Dedifferentiated amniotic fluid mesenchymal stem cell (primary cell): ENCODE measurements at regions not wholly inside any gene's neighbourhood (a gene's known extent, or its start where the extent isn't known, plus 50 kb on each side); places are given as distances from the start of the nearest gene placed in this dataset.
"Not testable (repeated sequence)": the region's sequence is repeated elsewhere in the genome, so short reads cannot be mapped to it uniquely, and the experiment has no call there.

ENCODE experiments used
- DNase-seq: peaks from one replicate; pipeline ENCODE4 v3.0.0-alpha.2; 2016; ENCODE audit errors: extremely low spot score

GRCh38 chr11:100409267-100409666, 277.8 kb upstream of the ARHGAP42 start:
- not testable (repeated sequence) for DNase-seq

DNA sequence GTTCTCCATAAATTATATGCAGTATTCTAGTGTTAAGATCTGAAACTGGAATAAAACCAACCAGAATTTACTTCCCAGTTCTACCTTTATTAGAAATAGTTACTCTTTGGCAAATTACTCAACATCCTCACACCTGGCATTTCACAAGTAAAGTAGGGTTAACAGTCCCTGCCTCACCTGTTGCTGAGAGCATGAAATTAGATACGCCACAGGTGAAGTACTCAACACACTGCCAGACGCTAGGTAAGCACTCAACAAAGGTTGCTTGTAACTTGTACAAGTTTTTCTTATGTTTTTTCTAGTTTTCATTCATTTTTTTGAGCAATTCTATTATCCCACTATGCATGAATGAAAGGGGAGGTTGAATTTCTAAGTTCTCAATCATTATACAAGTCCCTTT, 267.6 kb upstream of the ARHGAP42 start:
- DNase-seq = no peak

GRCh38 chr11:100434821-100435641, 252.1 kb upstream of the ARHGAP42 start:
- no peak for DNase-seq

DNA sequence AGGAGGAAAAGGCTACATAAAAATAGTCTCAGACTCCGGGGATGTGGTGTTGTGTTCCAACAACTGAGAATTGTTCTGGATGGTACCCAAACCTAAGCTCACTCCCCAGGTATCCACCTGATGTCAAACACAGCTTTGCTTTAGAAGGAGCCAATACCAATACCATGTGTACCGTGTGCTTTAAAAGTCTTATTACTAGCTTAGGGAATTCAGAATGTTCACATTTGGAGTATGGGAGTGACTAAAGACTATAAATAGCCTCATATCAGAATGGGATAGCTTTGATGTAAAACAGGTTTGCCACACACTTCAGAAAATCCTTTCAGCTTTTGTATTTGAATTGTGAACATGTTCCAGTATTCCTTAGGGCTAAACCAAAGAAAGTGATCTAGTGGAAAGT, 248.7 kb upstream of the ARHGAP42 start:
- no peak for DNase-seq

DNA sequence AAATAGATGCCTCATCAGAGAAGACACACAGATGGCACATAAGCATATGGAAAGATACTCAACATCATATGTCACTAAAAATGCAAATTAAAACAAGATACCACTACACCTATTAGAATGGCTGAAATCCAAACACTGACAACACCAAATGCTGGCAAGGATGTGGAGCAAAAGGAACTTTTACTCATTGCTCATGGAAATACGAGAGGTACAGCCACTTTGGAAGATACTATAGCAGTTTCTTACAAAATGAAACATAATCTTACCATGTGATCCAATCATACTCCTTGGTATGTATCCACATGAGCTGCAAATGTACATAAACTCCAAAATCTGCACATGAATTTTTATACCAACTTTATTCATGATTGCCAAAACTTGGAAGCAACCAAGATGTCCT, 246.0 kb upstream of the ARHGAP42 start:
- DNase-seq = no peak

DNA sequence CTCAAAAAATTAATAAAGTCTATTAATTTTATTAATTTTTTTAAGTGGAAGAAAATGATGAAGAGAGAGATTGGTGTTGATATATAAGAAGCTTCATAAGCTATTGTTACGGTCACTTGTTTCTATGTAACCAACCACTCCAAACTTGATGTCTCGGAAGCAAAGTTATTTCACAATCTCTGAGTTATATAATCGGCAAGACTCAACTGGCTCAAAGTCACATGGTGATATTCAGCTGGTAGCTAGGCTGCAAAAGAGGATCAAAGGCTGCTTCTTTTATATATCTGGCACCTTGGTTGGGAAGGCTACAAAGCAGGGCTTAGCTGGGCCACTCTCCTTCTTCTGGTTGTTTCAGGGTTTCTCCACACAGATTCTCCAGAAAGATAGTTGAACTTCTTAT, 245.1 kb upstream of the ARHGAP42 start:
- DNase-seq = no peak

DNA sequence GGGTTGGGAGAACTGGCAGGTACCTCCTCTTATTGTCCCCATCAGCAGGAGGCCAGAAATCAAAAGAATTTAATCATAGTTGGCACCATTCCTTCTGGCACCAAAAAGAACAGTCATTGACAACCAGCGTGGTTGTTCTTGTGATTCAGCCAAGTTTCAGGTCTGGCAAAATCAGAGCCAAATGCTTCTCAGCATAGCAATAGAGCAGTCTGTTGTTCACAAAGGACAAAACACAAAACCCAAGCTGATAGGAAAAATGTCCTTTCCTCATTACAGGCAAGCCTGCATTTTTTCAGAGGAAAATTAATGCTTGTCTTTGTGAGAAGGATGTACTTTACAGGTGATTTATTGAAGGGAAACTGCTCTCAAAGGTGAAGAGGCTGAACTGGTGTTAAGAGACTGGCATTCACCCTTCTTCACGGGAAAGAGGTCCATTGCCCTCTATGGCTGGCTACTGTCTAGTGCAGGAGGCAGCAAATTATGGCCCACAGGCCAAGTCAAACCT, 241.8 kb upstream of the ARHGAP42 start:
- no peak for DNase-seq

DNA sequence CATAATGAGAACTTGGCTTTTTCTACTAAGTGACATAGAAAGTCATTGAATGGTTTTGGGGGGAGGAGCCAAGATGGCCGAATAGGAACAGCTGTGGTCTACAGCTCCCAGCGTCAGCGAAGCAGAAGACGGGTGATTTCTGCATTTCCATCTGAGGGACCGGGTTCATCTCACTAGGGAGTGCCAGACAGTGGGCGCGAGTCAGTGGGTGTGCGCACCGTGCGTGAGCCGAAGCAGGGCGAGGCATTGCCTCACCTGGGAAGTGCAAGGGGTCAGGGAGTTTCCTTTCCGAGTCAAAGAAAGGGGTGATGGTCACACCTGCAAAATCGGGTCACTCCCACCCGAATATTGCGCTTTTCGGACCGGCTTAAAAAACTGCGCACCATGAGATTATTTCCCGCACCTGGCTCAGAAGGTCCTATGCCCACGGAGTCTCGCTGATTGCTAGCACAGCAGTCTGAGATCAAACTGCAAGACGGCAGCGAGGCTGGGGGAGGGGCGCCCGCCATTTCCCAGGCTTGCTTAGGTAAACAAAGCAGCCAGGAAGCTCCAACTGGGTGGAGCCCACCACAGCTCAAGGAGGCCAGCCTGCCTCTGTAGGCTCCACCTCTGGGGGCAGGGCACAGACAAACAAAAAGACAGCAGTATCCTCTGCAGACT, 235.2 kb upstream of the ARHGAP42 start:
- not testable (repeated sequence) for DNase-seq

GRCh38 chr11:100459811-100460210, 227.3 kb upstream of the ARHGAP42 start:
- no peak for DNase-seq

- no peak for DNase-seq
Observed at GRCh38 chr11:100460426-100460825, 226.7 kb upstream of the ARHGAP42 start.

DNA sequence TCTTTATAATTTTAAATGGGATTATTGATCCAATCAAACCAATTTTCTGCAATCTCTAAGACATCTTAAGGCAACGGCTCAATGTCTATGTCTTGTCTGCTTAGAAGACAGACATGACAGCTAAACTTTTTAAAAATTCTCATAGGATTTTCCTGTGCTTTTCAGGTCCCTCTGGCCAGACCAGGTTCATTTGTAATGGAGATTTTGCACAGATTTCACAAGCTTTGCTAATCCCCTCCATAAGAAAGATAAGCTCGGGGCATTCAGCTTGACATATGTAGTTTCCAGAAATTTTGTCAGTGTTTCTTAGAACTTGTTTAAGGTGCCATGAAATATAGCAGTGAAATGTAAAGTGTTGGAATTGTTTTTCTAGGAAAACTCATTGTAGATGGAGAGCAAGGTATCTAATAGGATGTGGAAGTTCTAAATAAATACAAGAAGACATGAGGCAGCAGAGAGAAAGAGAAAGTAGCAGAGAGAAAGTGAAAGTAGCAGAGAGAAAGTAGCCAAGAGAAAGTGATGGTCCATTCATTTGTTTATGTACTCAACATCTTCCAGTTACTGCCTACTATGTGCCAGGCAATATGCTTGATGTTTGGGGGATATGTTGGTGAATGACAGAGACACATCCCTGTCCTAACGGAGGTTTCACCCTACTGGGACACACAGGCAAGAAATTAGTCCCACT, 219.1 kb upstream of the ARHGAP42 start:
- no peak for DNase-seq

DNA sequence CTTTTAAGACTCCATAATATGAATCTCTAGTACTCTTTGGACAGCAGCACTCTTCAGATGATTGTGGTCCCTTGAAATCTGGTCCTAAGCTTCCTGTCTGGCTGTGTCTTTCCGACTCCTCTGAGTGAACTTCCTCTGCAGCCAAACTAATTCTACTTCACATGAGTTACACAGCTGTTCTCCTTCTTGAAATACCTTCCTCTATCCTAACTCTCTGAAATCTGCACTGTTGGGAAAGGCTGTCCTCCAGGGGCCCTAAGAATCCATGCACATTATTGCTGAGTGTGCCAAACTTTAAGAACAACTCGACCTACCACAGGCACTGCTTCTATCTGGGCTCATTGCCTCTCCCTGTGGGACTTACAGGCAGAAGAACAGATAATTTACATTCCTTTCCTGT, 217.3 kb upstream of the ARHGAP42 start:
- DNase-seq = no peak

DNA sequence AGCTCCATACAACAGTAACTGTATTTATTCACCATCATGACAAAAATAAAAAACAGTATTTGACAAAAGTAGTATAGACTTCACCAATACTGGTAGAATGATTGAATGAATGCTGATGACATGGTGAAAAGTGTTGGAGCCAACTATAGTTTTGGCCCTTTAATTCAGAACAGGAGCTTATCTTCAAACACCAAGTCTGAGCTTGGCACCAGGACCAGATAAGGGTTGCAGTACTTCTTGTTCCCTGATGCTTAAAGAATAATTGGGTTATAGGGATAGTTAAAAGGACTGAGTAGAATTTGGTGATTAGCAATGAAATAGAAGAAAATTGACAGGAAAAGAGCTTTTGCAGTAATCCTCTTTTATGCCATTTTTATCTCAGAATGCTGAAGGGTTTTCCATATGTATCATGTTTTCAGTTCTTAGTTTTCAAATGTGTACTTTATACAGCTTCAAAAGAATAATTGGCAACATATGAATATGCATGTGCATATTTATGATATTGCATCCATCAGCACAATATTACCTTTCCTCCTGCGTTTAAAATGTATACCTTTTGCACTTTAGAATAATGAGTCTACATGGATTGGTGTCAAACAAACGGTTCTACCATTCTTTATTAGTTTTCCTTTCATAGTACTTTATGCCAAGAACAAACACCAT, 214.2 kb upstream of the ARHGAP42 start:
- no peak for DNase-seq

- no peak for DNase-seq
Observed at GRCh38 chr11:100473390-100473740, 213.7 kb upstream of the ARHGAP42 start.

GRCh38 chr11:100484948-100485347, 202.1 kb upstream of the ARHGAP42 start:
- no peak for DNase-seq

DNA sequence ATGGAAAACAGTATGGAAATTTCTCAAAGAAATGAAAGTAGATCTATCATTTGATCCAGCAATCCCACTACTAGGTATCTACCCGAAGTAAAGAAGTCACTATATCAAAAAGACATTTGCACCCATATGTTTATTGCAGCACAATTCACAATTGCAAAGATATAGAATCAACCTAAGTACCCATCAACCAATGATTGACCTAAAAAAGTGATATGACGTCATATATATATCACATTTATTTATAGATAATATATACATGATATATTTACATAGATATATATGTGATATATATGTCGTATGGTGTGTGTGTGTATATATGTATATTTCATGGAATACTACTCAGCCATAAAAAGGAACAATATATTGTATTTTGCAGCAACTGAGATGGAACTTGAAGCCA, 188.3 kb upstream of the ARHGAP42 start:
- no peak for DNase-seq

DNA sequence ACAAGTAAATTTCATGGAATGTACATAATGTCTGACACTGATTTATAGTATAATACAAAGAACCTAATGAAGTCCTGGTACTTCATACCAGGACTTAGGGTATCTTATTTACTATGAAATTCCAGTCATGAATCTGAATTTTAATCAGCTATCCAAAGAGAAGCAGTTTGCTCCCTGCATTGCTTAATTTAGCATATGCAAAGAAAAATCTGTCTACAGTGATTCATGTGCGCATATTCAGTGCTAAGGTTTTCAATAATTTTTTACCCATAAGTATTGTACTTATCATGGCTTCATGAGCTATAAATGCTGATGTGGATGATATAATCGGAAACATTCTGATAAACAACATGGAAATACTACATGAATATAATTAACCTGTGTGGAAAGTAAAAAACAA, 185.6 kb upstream of the ARHGAP42 start:
- DNase-seq = no peak

DNA sequence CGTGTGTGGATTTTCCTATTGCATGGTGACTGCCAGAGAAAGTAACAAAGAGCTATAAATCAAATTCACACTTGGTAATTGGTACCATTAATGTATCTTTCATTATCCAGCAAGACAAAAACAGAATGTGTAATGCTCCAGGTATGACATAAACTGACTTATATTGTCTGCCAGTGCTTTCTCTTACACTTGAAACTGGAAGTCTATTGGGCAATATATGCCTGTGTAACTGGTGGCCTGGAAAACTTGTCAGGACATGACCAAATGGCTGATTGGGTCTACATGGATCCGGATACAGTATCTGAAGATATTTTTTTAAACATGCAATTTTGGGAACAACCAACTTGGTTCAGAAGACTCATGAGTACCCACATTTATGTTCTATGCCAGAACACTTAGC, 174.6 kb upstream of the ARHGAP42 start:
- no peak for DNase-seq

DNA sequence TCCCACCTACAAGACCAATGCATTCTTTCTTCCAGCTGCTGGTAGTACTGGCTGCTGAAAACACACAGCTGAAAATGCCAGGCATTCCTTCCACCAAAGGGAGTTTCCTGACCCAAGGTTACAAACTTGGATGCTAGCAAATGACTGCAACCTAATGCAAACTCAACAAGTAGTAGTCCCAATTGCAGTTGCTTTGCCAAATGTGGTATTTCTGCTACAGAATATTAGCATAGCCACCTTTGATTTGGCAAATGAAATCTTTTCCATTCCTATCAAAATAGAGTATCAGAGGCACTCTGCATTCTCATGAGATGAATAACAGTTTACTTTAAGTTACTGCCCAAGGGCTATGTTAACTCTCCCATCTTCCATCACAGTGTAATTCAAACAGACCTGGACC, 172.0 kb upstream of the ARHGAP42 start:
- DNase-seq = peak; percentile 38

- DNase-seq = no peak
Observed at GRCh38 chr11:100525197-100525596, 161.9 kb upstream of the ARHGAP42 start.

- no peak for DNase-seq
Observed at GRCh38 chr11:100525635-100526034, 161.5 kb upstream of the ARHGAP42 start.

- no peak for DNase-seq
Observed at GRCh38 chr11:100528872-100529416, 158.1 kb upstream of the ARHGAP42 start.
